ENCODE measurements at regions not wholly inside any gene's neighbourhood (a gene's known extent, or its start where the extent isn't known, plus 50 kb on each side); places are given as distances from the start of the nearest gene placed in this dataset.

GRCh38 chr21:17388226-17388625 lies 124.6 kb upstream of the CXADR start:
- TF ChIP-seq CTCF (IDR thresholded peaks at IDR 0.05) (no peak), POLR2AphosphoS5 (IDR thresholded peaks at IDR 0.05) (no peak)

All from suprapubic skin (tissue), 3 donors.